Occipital lobe (tissue), 1 donor: ENCODE measurements at regions not wholly inside any gene's neighbourhood (a gene's known extent, or its start where the extent isn't known, plus 50 kb on each side); places are given as distances from the start of the nearest gene placed in this dataset.

Source experiments
- DNase-seq: peaks from one replicate; lab custom pipeline; 2025; lab: John Stamatoyannopoulos, UW

DNA sequence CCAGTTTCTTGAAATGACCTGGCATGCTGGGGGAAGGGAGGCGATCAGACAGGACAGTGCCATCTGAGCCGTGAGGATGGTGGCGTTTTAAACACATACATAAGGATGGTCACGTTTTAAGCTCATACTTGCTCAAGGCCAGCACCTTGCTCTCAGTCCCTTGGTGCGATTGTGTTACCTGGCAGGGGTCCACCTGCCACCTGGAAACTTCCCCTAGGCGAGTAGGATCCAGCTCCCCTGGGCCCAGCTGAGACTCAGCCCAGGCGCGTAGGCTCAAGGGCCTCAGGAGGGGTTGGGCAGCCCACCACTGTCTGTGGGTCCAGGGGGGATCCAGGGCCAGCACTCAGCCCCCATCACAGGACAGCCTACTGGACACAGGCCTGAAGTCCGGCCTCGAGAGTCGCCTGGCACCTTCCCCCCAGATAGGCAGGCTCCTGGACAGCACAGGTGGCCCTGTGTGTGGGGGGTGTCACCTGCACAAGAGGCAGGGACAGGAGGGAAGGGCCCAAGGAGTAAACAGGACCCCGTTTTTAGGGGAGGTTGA lies 185.8 kb downstream of the BRD1 start:
- no peak for DNase-seq

GRCh38 chr22:49640366-49641095 lies 187.1 kb downstream of the BRD1 start:
- DNase-seq, result no peak

- no peak for DNase-seq
Measured at GRCh38 chr22:49639956-49640355, 187.7 kb downstream of the BRD1 start.

DNA sequence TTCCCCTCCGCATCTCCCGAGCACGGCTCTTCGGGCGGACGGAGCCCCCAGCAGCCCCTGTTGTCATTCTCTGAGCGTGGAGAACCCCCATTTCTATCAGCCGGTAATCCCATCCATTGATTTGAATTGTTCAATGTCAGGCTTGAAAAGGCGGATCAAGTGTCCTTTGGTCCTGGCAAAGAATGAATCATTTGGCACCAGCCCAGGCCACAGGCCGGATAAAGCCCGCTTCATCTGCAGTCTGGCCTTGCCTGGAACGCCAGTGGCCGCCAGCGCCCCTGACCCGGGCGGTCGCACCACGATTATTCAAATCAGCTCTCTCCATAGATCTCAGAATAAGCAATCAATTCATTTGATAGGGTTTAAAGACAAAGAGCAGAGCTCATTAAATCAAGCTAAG lies 188.9 kb downstream of the BRD1 start:
- DNase-seq, result no peak

- no peak for DNase-seq
Measured at GRCh38 chr22:49638001-49638400, 189.7 kb downstream of the BRD1 start.

- DNase-seq, result no peak
Measured at GRCh38 chr22:49637255-49637760, 190.4 kb downstream of the BRD1 start.

- no peak for DNase-seq
Measured at GRCh38 chr22:49636649-49637048, 191.0 kb downstream of the BRD1 start.

- DNase-seq, result no peak
Measured at GRCh38 chr22:49636214-49636613, 191.5 kb downstream of the BRD1 start.

DNA sequence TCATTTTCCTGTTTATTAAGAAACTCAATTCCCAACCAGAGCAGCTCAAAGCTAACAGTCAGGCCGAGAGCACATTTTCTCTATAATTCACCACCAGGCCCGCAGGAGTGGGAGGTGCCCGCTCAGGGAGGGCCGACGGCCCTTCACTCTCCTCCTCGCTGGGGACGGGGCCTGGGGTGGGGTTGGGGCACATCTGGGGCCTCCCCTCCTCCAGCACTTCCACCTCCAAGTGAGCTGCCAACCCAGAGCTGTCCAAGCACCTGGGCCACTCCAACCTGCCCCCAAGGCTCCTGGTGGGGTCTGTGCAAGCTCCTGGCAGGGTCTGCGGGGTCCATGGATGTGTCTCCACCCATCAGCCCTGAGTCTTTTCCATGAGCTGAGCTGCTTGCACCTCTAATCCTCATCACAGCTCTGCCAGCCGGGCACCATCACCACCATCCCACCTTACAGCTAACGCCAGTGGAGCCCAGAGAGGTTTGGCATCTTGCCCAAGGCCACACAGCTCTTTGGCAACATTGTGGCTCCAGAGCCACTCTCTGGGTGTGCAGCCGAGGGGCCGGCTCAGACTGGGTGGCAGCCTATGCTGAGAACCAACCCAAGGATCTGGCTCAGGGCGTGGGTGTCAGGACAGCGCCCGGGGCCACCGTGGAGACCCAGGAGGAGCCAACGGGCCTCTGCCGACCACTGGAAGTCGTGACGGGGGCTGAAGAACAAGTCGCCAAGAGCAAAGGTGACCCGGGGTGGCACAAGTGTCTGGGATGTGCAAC lies 193.5 kb downstream of the BRD1 start:
- DNase-seq, result no peak

- DNase-seq, result no peak
Measured at GRCh38 chr22:49633010-49633324, 194.7 kb downstream of the BRD1 start.

DNA sequence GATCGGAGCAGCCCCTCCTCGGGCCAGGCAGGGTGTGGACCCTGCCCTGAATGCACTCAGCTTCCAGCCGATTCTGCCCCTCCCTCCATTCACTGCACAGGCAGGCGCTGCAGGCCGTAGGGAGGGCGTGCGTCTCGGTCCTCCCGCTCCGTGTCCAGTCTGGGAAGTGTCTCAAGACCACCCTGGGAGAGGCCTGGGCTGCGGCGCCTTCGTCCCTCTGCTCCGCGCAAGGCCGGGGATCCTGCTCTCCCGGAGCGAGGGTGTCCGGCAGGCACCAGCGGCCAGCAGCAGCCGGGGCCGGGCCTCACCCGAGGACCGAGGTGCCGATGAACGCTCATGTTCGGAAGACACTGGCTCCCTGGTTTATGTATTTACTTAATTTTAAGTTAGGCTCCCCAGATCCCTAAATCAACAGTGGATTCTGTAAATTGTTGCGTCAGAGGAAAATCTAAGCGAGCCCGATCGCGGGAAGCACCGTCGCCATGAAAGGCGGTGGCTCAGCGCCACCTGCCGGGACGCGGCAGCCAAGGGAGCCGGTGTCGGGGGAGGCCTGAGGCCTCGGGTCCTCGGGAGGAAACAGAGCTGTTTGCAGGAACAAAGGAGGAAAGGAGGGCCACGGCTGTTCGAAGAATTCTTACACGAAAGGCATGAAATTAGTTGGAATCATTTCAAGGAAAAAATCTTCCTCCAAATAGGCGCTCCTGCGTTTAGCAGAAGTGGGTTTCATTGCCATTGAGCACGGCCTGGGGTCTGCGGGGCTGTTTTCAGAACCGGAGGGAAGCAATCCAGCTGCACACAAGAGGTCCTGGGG lies 195.3 kb downstream of the BRD1 start:
- peak; percentile 61 for DNase-seq

- DNase-seq, result no peak
Measured at GRCh38 chr22:49630448-49630946, 197.2 kb downstream of the BRD1 start.

- no peak for DNase-seq
Measured at GRCh38 chr22:49629586-49630447, 197.9 kb downstream of the BRD1 start.

- DNase-seq, result no peak
Measured at GRCh38 chr22:49629261-49629570, 198.5 kb downstream of the BRD1 start.

DNA sequence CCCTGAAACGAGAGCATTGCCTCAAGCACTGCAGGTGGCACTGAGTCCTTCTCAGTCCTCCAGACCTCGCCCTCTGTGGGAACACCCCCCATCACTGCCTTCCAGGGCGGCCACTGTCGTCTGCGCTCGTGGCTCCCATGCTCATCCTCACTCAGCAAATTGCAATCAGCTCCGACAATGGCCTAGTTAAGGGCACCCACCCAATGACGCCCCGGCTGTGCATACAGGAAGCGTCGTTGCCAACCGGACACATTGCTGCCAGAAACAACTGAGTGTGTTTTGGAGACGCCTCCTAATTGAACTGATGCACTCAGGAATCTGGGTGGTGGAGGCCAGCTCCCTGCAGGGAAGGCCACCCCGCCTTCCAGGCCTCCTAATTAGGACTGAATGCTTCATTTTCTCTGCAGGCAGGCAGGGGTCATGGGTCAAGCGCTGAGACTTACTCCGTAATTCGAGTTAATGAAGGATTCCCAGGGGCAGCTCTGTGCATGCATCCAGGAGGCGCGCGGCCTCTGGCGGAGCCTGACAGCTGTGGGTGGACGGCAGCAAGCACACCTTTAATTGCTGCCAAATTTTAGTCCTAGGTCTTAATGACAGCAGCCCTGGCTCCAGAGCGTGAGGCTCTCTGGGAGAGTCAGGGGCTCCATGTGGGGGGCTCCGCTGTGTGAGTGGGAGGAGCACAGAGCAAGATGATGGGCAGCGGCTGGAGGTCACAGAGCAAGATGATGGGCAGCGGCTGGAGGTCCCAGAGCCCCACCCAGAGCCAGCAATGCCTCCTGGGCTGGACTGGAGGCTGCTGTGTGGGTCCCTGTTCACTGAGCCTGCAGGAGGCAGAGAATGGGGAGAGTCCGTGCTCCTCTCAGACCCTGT lies 199.0 kb downstream of the BRD1 start:
- DNase-seq, result no peak

- DNase-seq, result no peak
Measured at GRCh38 chr22:49627217-49628181, 200.2 kb downstream of the BRD1 start.

DNA sequence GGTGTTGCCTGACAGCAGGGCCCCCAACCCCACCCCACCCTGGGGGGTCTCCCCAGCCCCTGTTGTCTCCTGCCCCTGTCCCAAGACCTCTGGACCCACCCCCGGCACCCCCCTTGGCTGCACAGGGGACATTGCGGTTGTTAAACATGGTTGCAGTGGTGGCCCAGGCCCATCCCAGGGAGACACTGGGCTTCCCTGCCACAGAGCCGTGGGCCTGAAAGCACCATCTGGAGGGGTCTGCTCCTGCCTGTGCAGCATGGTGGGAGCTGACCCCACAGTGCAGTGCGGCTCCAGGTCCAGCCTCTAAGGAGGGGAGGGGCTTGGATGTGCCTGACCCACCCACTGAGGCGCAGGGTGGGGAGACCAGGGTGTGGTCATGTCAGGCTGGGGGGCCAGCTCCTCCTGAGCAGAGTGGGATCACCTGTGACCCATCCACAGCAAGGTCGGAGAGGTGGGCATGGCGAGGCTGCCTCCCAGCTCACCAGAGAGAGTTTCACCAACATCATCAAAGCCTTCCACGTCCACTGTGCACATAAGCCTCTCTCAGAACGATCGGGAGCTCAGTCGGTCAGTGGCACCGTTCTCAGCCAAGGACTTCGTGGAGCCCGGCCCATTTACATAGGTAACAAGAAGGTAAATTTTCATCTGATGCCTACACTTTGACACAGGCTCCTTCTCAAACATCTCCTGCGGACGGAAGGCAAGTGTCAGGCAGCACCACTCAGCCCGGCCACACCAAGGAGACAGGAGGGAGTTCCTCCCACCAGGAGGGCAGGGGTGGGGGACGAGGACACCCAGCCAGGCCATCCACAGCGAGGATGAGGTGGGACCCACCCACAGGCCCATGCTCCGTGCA lies 201.1 kb downstream of the BRD1 start:
- DNase-seq, result no peak
